ENCODE measurements at regions not wholly inside any gene's neighbourhood (a gene's known extent, or its start where the extent isn't known, plus 50 kb on each side); places are given as distances from the start of the nearest gene placed in this dataset.

- no peak for TF ChIP-seq ZNF704 (CRISPR knock-in tag; IDR thresholded peaks at IDR 0.05; ENCODE audit: borderline replicate concordance)
- peak; percentile 56; the same call in 1 of the 2 replicates for TF ChIP-seq ZNF501 (CRISPR knock-in tag; IDR thresholded peaks at IDR 0.05)
- TF ChIP-seq MAFF (IDR thresholded peaks at IDR 0.05; ENCODE audit: low read depth, low read length): no peak
- TF ChIP-seq ZSCAN22 (CRISPR knock-in tag; IDR thresholded peaks at IDR 0.05): no peak
- TF ChIP-seq CCAR2 (optimal IDR thresholded peaks at IDR 0.05; ENCODE audit: low read depth, low read length): no peak
- no peak for TF ChIP-seq FOXM1 (CRISPR knock-in tag; IDR thresholded peaks at IDR 0.05)
- no peak for TF ChIP-seq MED13 (CRISPR knock-in tag; IDR thresholded peaks at IDR 0.05)
- TF ChIP-seq ZNF33B (CRISPR knock-in tag; IDR thresholded peaks at IDR 0.05): no peak
- TF ChIP-seq KDM3A (CRISPR knock-in tag; IDR thresholded peaks at IDR 0.05; ENCODE audit: low read depth): peak; percentile 36; the same call in 1 of the 2 replicates
- TF ChIP-seq ZNF24 (IDR thresholded peaks at IDR 0.05): no peak
- no peak for TF ChIP-seq SP4 (CRISPR knock-in tag; IDR thresholded peaks at IDR 0.05)
- no peak for TF ChIP-seq BRCA1 (CRISPR knock-in tag; IDR thresholded peaks at IDR 0.05)
- no peak for TF ChIP-seq POLR2AphosphoS2 (IDR thresholded peaks at IDR 0.05; ENCODE audit: low read depth, low read length)
- no peak for TF ChIP-seq ETS1 (CRISPR knock-in tag; IDR thresholded peaks at IDR 0.05)
- no peak for TF ChIP-seq ZNF557 (CRISPR knock-in tag; IDR thresholded peaks at IDR 0.05)
- TF ChIP-seq BRD4 (CRISPR knock-in tag; IDR thresholded peaks at IDR 0.05): no peak
- TF ChIP-seq ZNF383 (CRISPR knock-in tag; IDR thresholded peaks at IDR 0.05; ENCODE audit: borderline replicate concordance): no peak
- TF ChIP-seq REPIN1 (CRISPR knock-in tag; IDR thresholded peaks at IDR 0.05; ENCODE audit: borderline replicate concordance, low read depth): no peak
- no peak for TF ChIP-seq FOXO1 (CRISPR knock-in tag; IDR thresholded peaks at IDR 0.05)
- TF ChIP-seq MTF2 (CRISPR knock-in tag; IDR thresholded peaks at IDR 0.05; ENCODE audit: borderline replicate concordance): no peak
- no peak for TF ChIP-seq ATF7-NPFF (CRISPR knock-in tag; IDR thresholded peaks at IDR 0.05; ENCODE audit: low read depth)
- TF ChIP-seq ZBTB20 (CRISPR knock-in tag; IDR thresholded peaks at IDR 0.05; ENCODE audit: borderline replicate concordance, low read depth): no peak
- TF ChIP-seq ZNF687 (CRISPR knock-in tag; IDR thresholded peaks at IDR 0.05): no peak
- peak; percentile 46; the same call in 1 of the 2 replicates for TF ChIP-seq YEATS2 (CRISPR knock-in tag; IDR thresholded peaks at IDR 0.05; ENCODE audit: borderline replicate concordance)
- TF ChIP-seq BORCS8-MEF2B (CRISPR knock-in tag; IDR thresholded peaks at IDR 0.05): no peak
- peak; percentile 41; the same call in 1 of the 2 replicates for TF ChIP-seq PPARG (CRISPR knock-in tag; conservative IDR thresholded peaks at IDR 0.05)
- no peak for TF ChIP-seq YEATS4 (CRISPR knock-in tag; IDR thresholded peaks at IDR 0.05; ENCODE audit: borderline replicate concordance)
These were observed 53.7 kb upstream of the MBIP start (continued) for GRCh38 chr14:36373982-36374673.

Measured in HepG2 (cell line).